Endothelial cell (in vitro differentiated cells): ENCODE measurements at regions not wholly inside any gene's neighbourhood (a gene's known extent, or its start where the extent isn't known, plus 50 kb on each side); places are given as distances from the start of the nearest gene placed in this dataset.

Experiments used
- DNase-seq: peaks from one replicate; pipeline ENCODE4 v3.0.0; 2021; ENCODE audit warnings: low spot score
- H3K27ac Mint-ChIP-seq: one replicate; pipeline ENCODE4 v1.8.0; 2021; ENCODE audit warnings: mixed read lengths, inconsistent platforms; ENCODE audit not compliant: unreplicated experiment
- H3K27me3 Mint-ChIP-seq: one replicate; pipeline ENCODE4 v1.8.0; 2021; ENCODE audit warnings: mild to moderate bottlenecking, moderate library complexity, mixed read lengths, inconsistent platforms; ENCODE audit not compliant: unreplicated experiment
- H3K36me3 Mint-ChIP-seq: one replicate; pipeline ENCODE4 v1.8.0; 2021; ENCODE audit warnings: mild to moderate bottlenecking, low read depth, mixed read lengths, inconsistent platforms; ENCODE audit not compliant: unreplicated experiment
- H3K4me1 Mint-ChIP-seq: one replicate; pipeline ENCODE4 v1.8.0; 2021; ENCODE audit warnings: mild to moderate bottlenecking, mixed read lengths, inconsistent platforms; ENCODE audit not compliant: unreplicated experiment
- H3K4me3 Mint-ChIP-seq: one replicate; pipeline ENCODE4 v1.8.0; 2021; ENCODE audit warnings: mild to moderate bottlenecking, mixed read lengths, inconsistent platforms; ENCODE audit not compliant: unreplicated experiment
- H3K9me3 Mint-ChIP-seq: one replicate; pipeline ENCODE4 v1.8.0; 2021; ENCODE audit warnings: mixed read lengths, inconsistent platforms; ENCODE audit not compliant: unreplicated experiment
- CTCF ChIP-seq: fragments of 200-600 bp; sonication (generic); IDR thresholded peaks from one replicate; pipeline ENCODE4 v1.5.0; 2021; ENCODE audit warnings: antibody characterized with exemption; ENCODE audit not compliant: unreplicated experiment

DNA sequence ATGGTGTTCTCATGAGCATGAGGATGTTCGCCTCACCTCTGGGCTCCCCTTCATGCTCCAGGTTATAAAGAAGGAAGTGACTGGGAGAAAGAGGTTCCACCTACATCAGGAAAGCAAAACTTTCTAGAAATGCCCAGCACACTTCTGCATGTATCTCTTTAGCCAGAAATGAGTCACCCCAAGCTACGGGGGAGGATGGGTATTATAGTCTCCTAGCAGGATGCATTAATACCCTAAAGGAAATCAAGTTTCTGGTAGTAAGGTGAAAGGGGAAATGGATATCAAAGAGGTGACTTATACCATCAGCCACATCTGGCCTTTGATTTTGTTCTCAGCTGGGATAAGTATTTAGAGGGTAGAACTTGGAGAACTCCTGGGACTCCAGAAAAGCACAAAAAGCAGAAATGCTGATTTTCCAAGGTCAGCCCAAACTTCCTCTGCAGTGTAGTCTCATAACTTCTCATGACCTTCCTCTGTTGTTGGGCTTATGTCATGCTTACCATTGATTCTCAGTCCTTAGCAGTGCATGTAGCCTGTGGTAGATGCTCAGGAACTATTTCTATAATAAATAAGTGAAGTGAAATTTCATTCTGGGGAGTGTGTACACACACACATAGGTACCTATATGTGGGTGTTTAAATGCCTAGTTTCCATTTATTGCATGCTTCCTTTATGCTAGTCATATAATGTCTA lies 209.4 kb upstream of the CRY1 start:
- peaks cover 2% of the 10 kb centered on the region for H3K27me3 Mint-ChIP-seq
- no peak overlapping the region for H3K4me3 Mint-ChIP-seq
- H3K9me3 Mint-ChIP-seq = no peaks in the 10 kb centered on the region
- H3K4me1 Mint-ChIP-seq = no peaks in the 10 kb centered on the region
- TF ChIP-seq CTCF = no peak
- H3K36me3 Mint-ChIP-seq = no peaks in the 10 kb centered on the region
- DNase-seq = no peak
- H3K27ac Mint-ChIP-seq = no peak overlapping the region

- H3K27ac Mint-ChIP-seq = no peak overlapping the region
- H3K9me3 Mint-ChIP-seq = no peaks in the 10 kb centered on the region
- DNase-seq = no peak
- no peaks in the 10 kb centered on the region for H3K4me1 Mint-ChIP-seq
- no peak overlapping the region for H3K4me3 Mint-ChIP-seq
- TF ChIP-seq CTCF = no peak
- peaks cover 2% of the 10 kb centered on the region for H3K27me3 Mint-ChIP-seq
- no peaks in the 10 kb centered on the region for H3K36me3 Mint-ChIP-seq
Measured at GRCh38 chr12:107304588-107305532, 211.5 kb upstream of the CRY1 start.

- Mint-ChIP-seq H3K9me3 (no peaks in the 10 kb centered on the region), H3K27ac (no peak overlapping the region), H3K36me3 (no peaks in the 10 kb centered on the region), H3K27me3 (no peaks in the 10 kb centered on the region), H3K4me1 (no peaks in the 10 kb centered on the region), H3K4me3 (no peak overlapping the region)
- DNase-seq = no peak
- no peak for TF ChIP-seq CTCF
Measured at GRCh38 chr12:107306141-107306659, 212.9 kb upstream of the CRY1 start.

GRCh38 chr12:107308310-107308709 lies 215.0 kb upstream of the CRY1 start:
- no peak for TF ChIP-seq CTCF
- no peak overlapping the region for H3K27ac Mint-ChIP-seq
- no peak for DNase-seq
- no peaks in the 10 kb centered on the region for H3K9me3 Mint-ChIP-seq
- H3K36me3 Mint-ChIP-seq = no peaks in the 10 kb centered on the region
- H3K4me1 Mint-ChIP-seq = no peaks in the 10 kb centered on the region
- no peaks in the 10 kb centered on the region for H3K27me3 Mint-ChIP-seq
- H3K4me3 Mint-ChIP-seq = no peak overlapping the region
